Glomerular endothelial cell (primary cell): ENCODE measurements at regions not wholly inside any gene's neighbourhood (a gene's known extent, or its start where the extent isn't known, plus 50 kb on each side); places are given as distances from the start of the nearest gene placed in this dataset.

ENCODE experiments used
- DNase-seq: peaks from one replicate; pipeline ENCODE4 v3.0.0-alpha.2; 2011; ENCODE audit warnings: low read depth, low spot score; ENCODE audit errors: extremely low read depth

DNA sequence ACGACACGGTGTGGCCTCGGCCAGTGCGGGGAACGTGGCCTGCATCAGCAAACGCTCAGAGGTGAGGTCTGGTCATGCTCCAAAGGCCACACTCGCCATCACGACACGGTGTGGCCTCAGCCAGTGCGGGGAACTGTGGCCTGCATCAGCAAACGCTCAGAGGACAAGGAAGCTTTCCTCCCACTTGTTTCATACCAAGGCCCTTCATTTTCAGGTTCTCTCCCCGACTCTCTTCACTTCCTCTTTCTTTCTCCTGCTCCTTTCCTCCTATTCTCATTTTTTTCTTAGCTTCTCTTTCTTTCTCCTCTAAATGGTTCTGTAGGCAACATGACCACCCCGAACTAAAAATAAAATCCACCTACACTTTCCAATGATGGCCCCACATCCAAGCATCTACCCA is 384.4 kb upstream of the SHH start:
- no peak for DNase-seq

DNA sequence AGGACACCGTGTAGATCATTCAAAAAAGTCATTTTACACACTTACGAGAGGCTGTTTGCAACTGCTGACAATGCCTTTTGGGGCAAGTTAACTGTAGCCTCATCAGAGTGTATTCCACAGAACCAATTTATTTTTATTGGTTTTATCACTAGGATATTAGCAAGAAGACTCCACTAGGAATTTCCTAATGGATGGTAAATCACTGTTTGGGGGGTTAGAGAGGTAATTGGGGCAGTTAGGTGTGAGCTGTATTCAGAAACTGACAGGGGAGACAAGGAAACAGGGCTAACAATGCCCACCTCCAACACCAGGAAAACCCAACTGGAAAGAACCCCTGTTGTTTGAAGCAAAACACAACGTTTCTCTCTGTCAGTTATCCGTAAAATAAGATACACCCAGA is 383.0 kb upstream of the SHH start:
- no peak for DNase-seq

DNA sequence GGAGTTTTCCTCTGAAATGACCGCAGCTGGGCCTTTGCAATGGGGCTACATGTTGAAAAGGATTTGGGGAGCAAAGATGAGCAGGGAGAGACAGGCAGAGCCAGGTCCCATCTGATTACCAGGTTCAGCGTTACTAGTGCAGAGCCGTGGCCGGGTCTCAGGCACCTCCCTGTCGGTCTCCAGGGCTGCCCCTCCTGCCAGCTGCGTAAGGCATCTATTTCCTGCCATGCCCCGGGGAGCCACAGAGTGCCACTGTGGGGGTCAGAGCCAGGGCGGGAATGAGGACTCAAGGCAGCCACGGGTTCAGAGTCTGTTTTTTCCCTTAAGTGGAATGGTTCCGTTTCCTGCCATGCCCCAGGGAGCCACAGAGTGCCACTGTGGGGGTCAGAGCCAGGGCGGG is 382.6 kb upstream of the SHH start:
- DNase-seq, result no peak

DNA sequence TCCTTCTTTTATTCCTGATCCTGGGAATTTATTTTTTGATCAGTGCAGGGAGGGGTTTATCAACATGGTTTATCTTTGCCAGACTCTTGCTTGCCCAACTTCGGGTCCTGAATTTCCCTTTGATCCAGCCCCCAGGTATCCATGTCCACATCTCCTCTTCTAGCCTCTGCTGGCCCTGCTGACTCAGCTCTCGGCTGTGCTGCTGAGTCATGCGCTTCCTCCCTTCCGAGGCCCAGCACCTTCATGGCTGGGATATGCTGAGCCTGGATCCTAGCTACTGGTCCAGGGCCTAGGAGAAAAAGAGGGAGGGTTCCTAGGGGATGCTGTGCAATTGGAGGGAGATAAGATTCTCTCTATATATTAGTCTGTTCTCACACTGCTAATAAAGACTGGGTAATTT is 380.7 kb upstream of the SHH start:
- no peak for DNase-seq

DNA sequence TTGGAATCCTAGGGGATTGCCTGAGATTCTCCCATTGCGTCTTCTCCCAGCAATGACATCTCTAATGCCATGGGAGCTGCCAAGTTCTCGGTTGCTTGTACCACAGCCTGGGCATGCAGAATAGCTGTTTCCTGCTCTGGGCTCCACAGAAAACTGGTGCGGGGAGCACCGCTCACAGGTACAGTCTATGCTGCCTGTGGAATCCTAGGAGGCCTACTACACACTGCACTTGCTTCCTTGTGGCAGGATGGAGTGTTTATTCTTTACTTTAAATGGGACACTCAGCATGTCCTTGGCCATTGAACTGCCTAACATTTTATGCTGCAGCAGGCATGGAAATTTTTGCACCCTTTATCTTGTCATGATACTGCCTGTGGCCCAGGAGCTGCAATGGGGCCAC is 378.8 kb upstream of the SHH start:
- no peak for DNase-seq

DNA sequence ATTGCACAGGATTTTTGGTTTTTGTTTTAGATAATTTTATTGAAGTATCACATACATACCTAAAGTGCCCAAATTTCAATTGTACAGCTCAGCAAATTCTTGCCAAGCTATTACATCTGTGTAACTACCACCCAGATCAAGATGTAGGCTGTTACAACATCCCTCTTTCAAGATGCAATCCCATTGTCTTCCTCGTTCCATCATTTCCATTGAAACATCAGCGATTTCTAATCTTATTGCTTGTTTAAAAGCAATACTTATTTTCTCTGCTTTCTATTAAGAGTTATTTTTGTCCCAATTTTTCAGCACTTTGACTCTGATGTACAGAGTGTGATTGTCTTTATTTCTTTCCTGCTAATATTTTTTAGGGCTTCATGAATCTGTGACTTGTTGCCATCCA is 372.8 kb upstream of the SHH start:
- no peak for DNase-seq

DNA sequence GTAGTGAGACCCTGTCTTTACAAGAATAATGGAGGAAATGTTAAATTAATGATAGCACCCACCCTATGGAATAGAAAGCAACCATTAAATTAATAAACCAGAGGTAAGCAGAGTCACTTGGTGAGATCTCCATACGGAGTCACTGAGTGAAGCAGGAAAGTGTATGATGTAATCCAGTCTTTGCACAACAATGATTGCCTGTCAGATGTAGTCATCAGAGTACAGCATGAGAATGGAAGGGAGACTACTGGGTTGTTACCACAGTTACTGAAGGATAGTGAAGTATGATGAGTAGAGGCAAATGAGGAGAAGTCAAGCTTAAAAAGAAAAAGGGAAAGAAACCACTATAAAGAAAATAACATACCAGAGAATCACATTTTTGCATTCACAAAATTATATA is 371.9 kb upstream of the SHH start:
- no peak for DNase-seq

DNA sequence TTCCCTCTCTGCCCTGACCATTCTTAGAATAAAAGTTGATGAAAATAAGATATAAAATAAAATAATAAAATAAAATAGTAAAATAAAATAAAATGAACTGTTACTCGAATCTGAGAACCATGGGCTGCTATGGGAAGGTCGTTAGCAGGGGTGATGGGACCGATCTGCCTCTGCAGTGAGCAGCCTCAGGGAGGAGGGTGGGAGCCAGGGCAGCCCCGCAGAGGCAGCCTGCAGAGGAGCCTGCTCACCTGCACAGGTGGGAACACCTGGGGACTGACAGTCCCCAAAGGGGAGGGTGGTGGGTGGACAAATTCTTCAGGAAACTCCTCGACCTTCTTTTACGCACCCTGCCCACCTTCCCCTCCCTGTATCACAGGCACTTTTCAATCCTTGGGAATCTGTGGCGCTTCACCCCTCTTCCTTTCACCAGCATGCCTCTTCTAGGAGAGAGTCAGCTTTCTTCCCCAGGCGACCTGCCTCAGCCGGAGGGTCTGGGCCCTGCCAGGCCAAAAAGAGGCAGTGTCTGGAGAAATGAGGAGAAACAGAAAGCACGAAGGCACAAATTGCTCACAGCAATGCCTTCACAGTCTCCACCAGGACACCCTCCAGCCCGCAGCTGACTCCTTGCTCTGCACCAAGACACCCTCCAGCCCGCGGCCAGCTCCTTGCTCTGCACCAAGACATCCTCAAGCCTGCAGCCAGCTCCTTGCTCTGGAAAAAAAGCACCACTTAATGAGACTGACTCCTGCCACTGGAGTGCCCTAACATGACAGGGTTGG is 368.4 kb upstream of the SHH start:
- DNase-seq, result no peak

DNA sequence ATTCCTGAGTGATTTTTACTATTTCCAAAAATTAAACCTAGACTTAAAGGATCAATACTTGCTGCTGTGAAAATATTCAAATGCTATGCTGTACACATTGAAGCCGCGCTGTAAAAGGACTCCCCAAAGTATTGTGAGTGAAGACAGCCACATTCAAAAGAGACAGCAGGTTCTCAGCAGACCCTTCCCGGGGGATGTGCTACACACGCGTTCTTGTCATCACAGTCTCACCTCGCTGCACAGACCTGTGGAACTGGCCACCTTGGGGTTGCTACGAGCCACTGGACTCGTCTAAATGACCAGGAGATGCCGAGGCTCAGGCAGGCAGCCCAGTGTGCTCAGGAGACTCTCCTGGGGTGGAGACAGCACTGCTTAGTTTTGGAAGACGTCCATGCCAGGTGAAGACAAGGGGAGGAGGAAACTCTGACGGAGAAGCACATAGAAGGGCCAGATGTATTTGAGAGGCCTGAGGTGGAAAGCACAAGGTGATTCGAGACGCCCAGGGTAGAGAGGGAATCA is 367.7 kb upstream of the SHH start:
- no peak for DNase-seq

DNA sequence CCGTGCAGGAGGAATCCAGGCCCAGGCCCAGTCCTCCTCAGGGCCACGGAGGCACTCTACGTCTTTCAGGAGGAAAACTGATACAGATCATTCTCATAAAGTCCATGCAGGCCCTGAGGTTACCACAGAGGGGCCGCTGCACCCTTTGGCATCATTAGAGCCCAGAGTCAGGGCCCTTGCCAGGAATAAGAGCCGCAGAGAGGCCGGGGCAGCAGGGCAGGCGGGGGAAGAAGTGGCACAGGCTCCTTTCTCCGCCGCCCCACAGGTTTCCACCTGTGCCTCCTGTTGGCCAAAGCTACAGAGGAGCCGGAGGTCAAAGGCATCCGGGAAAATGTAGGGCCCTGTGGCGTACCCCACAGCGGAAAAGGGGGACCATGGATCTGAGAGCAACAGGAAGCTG is 366.6 kb upstream of the SHH start:
- no peak for DNase-seq

DNA sequence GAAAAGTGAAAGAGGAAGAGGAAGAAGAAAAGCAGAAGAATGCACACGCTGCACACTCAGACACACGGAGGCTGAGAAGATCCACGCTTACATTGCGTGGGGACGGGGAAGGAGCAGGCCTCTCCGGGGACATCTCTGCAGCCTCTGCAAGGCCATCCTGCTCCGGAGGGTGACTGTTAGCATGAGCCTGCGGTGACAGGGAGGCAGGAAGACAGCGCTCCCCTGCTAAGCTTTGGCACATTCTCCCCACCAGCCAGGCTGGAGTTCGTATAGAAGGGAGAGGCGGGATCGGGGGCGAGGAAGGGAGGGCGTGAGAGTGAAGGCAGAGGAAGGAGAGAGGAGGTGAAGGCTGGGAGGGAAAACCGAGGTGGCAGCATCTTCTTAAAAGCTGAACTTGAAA is 366.0 kb upstream of the SHH start:
- DNase-seq, result no peak

DNA sequence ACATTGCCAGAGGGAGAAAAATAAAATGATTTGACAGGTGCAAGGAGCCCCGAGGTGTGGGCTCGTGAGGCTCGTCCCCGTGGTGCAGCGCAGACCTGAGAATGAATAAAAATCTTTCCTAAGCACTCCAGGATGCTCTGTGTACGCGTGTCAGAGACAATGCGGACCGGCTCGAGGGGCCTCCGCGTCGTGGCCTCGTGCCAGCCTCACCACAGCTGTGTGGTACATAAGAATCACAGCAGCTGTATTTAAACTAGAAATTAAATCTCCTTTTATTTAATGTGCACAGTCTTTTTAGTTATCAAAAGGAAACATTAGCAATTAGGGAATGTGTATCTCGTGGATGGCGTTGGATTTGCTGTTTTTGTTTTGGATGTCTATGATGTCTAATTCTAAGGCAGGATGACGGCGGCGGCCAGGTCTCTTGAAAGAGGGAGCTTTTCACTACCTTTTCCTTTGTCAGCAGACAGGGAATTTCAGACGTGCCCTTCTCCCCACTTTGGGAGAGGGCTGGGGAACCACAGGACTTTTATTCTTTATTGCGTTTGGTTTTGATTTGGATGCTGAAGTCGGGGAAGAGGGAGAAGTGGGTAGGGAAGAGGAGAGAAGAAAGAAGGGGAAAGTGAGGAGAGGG is 365.3 kb upstream of the SHH start:
- no peak for DNase-seq

DNA sequence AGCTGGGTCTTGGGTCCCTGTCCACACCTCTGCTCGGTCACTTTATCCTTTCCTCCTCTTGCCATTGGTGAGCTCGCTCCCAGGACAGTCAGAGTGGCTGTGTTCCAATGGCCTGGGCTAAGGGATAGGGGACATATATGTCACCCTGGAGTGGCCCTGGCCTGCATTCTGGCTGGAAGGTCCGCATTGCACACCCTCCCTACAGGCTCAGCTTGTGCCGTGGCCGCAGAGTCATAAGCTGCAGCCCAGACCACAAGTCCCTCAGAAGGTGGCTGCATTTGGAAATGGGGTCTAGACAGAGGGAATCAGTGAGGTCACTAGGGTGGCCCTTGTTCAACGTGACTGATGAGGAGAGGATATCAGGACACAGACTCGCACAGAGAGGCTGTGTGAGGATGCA is 363.8 kb upstream of the SHH start:
- DNase-seq, result no peak

DNA sequence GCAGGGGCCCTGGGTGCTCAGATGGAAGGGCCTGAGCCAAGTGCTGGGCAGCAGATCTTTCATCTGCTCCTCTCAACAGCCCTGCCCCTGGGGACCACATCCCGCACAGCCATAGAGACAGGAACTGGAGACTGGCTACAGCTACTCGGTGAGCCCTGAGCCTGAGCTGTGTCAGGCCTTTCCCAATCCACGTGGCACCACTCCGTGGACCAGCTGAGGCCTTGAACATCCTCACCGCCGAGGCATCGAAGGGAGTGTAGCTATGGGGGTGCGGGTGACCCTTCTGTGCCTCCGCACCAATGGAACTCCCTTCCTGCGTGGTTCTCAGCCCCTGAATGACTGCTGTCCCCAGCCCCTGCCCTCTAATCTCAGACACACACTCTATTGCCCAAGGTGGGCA is 362.7 kb upstream of the SHH start:
- DNase-seq, result no peak

DNA sequence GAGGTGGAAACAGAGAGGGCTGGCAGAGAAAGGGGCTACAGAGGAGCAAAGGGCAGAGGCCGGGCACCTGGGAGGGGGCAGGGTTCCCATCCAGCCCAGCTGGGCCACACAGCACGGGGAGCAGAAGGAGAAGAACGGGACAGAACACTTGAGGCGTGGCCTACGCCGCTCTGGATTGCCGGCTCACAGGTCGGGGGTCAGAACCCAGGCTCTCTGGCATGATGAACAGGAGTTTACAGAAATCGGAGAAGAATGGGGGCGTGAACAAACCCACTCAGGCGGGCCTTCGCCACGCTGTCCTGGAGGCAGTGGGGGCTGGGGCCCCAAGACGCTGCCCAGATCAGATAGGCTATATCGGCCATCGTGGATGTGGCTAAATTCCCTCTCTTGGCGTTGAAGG is 362.2 kb upstream of the SHH start:
- no peak for DNase-seq

DNA sequence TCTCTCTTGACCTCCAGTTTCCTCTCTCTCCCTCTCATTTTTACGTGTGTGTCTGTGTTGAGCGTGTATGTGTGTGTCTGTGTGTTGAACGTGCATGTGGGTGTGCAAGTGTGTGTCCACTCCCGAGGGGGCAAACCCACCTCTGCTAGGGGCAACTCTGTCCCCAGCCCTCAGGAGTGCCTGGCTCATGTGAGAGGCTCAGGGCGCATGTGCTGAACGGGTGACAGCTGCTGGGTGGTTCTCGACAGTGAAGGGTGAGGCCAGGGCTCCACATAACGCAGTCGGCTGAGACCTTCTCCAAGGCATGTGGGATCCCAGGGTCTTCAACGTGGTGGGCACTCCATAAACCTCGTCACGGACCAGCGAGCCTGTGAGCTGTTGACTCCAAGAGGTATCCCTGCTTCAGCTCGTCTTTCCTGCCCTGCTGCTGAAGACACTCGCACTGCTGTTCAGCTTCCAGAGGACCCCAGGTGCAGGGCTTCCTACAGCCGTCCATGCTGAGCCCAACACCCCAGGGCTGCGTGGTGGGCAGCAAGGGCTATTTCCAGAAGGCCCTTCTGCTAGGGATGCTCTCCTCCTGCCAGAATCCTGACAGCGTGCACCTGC is 361.6 kb upstream of the SHH start:
- no peak for DNase-seq

DNA sequence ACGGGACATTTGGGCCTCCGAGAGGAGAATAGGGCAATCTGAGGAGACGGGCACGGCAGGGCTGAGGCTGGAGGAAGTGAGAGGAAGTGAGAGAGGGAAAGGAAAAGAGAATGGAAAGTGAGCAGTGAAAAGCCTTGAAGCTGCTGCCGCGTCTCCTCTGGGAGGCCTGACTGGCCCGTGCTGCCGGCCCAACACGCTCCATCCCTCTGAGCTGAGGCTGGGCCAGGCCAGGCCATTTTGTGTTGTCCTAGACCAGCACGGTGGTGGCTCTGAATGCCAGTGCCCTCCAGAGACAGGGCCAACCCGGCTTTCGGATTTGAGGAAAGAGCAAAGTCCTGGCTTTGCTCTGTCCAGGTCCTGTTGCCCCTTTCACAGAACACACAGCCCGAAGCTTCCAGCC is 361.1 kb upstream of the SHH start:
- DNase-seq, result no peak

DNA sequence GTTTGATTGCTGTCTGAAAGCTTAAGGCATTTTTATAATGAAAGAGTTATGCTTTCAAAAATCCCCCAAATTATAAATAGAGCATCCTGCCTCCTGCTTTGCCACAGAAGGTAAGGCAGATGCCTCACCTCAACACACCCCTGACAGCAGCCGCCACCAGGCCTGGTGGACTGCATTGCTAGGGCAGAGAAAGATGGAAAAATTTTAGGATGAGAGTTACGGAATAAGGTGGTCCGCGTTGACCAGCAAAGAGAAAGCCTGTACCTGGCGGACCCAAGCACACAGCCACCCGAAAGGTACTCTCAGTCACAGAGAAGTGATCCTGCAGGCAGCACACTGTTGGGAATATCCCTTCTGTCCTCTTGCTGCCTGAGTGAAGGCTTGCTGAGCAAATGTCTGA is 360.4 kb upstream of the SHH start:
- DNase-seq, result no peak

DNA sequence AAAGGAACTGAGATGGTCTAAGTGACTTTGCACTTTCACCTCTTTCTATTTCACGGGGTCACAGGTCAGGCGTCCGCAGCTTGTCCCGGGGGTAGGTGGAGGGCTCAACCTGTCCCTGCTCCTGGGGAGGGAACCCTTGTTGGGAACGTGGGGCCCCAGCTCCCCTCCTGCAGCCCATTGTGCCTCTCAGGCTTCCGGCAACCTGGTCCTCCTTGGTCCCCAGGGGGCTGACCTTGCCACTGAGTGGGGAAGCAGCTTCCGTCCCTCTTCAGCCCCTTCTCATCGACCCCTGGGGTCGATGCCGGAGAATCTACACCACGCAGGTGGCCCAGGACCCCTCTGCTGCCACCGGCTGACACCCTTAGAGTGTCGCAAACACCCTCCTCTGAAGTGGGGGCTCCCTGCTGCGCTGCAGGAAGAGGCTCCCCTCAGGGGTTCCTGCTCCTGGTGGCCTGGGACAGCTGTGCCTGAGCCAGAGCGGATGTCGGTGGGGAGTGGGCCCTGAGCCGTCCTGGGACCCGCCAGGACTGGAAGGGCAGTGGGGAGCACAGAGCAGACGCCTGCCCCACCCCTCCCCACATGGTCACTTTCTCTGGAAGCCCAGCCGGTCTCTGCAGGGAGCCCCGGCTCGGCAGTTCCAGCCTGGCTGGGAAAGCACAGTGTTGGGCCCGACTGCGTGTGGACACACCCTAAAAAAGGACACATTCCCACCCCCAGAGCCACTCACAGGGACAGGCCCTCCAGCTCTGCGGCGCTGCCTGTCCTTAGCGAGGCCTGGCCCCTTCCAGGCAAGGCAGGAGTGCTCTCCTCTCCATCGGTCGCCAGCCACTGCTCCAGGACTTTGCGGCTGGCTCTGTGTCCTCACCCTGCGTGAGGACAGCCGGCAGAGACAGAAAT is 357.5 kb upstream of the SHH start:
- DNase-seq, result no peak

DNA sequence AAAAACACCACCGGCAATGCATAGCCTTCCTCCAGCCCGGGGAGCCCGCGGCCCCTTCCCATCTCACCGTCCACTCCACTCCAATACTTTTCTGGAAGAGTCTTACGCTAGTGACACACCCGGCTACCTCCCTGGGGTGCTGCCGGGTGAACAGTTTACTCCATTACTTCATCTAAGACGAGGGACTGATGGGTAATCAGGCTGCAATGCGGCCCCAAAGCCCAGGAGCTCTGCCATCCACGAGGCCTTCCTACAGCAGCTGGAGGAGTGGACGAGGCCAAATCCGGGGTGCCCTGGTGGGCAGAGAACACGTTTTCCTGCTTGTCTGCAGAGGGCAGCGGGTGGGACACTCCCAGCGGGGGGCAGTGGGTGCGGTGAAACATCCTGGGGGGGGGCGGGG is 356.2 kb upstream of the SHH start:
- DNase-seq, result no peak

DNA sequence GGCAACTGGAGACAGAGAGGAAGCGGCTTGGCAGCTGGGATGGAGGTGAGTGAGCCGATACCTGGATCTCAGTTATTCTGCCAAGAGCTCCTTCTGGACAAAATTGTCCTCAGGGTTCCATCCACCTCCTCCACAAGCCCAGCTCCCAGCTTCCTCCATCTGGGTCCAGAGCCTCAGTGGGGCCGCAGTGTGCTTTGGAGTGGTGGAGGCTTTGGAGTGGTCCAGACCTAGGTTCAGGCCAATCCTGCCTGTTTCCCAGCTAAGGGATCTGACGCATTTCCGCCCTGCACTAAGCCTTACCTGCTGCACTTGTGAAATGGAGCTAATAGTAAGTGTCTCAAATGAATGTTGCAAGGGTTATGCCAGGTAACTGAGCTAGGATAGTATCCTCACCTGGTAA is 355.7 kb upstream of the SHH start:
- no peak for DNase-seq
